ENCODE measurements at regions not wholly inside any gene's neighbourhood (a gene's known extent, or its start where the extent isn't known, plus 50 kb on each side); places are given as distances from the start of the nearest gene placed in this dataset.

DNA sequence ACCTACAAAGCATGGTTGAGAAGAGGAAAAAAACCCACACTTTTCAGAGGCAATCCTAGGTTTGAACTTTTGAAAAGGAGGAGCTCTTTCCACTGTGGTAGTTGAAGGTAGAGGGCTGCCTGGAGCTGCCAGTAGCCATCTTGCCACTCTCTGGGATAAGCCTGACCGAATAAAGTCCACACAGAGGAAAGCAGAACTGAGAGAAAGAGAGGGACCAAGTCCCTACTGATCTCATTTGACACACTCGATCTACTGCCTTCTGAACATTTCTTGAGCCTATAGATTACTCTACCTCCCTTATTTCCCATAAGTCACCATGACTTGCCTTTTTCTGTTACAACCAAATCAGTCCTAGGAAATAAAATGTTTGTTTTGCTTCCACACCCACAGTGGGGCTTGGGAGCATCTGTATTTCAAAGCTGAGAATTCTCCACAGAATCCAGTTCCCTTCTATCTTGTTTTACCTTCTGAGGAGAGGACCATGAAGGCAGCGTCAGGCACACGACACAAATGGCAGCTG, 147.0 kb upstream of the PTPRK start:
- H2AFZ ChIP-seq (ENCODE audit: insufficient read depth, low read depth, low read length, poor library complexity, severe bottlenecking), result no peak overlapping the region
- intact Hi-C loops (cut with micrococcal nuclease), result no loop called here
- H3K9me3 Mint-ChIP-seq, result peaks cover 0 to 2% (median 0%) of the 10 kb centered on the region in 7 donors
- H3K4me2 ChIP-seq (replicated peaks; ENCODE audit: extremely low read depth, low read length, poor library complexity, severe bottlenecking), result no peak overlapping the region
- H3K36me3 Mint-ChIP-seq, result no peaks in the 10 kb centered on the region
- no peaks in the 10 kb centered on the region for H3K79me2 ChIP-seq (ENCODE audit: insufficient read depth, low read length)
- H3K9me3 ChIP-seq (replicated peaks in 1 of 2; ENCODE audit: control insufficient read depth in 1 of 2, insufficient read depth in 1 of 2, low read length in 2 of 2), result no peaks in the 10 kb centered on the region
- WGBS (ENCODE audit: insufficient coverage), result 71% methylated on average over 1 of the region's 4 CpGs
- H3K27ac Mint-ChIP-seq, result no peak overlapping the region
- no peaks in the 10 kb centered on the region for H3K27me3 ChIP-seq (ENCODE audit: control insufficient read depth in 2 of 2, insufficient read depth in 2 of 2, low read length in 2 of 2)
- no peak overlapping the region for H3K4me3 Mint-ChIP-seq
- no peak overlapping the region for H3K4me3 ChIP-seq (replicated peaks in 1 of 3; ENCODE audit: low read depth in 2 of 3, low read length in 3 of 3)
- TF ChIP-seq, protein P1, sequence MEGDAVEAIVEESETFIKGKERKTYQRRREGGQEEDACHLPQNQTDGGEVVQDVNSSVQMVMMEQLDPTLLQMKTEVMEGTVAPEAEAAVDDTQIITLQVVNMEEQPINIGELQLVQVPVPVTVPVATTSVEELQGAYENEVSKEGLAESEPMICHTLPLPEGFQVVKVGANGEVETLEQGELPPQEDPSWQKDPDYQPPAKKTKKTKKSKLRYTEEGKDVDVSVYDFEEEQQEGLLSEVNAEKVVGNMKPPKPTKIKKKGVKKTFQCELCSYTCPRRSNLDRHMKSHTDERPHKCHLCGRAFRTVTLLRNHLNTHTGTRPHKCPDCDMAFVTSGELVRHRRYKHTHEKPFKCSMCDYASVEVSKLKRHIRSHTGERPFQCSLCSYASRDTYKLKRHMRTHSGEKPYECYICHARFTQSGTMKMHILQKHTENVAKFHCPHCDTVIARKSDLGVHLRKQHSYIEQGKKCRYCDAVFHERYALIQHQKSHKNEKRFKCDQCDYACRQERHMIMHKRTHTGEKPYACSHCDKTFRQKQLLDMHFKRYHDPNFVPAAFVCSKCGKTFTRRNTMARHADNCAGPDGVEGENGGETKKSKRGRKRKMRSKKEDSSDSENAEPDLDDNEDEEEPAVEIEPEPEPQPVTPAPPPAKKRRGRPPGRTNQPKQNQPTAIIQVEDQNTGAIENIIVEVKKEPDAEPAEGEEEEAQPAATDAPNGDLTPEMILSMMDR (IDR thresholded peaks at IDR 0.05), result no peak
- no peaks in the 10 kb centered on the region for H3K4me1 ChIP-seq (ENCODE audit: control insufficient read depth in 1 of 2, insufficient read depth in 2 of 2, low read length in 2 of 2)
- no peaks in the 10 kb centered on the region for H3K36me3 ChIP-seq (replicated peaks in 1 of 2; ENCODE audit: control insufficient read depth in 1 of 2, insufficient read depth in 2 of 2, low read length in 2 of 2)
- no peaks in the 10 kb centered on the region for H3K4me1 Mint-ChIP-seq
- DNase-seq, result no peak
- H3K27ac ChIP-seq (ENCODE audit: low read depth in 1 of 2, low read length in 2 of 2), result no peak overlapping the region
- H3K27me3 Mint-ChIP-seq (ENCODE audit: low read depth in 3 of 3), result no peaks in the 10 kb centered on the region
- no peaks in the 10 kb centered on the region for H4K20me1 ChIP-seq (ENCODE audit: insufficient read depth, low read length)
- no peak overlapping the region for H3K9ac ChIP-seq (ENCODE audit: insufficient read depth, low read length, poor library complexity, severe bottlenecking)

DNA sequence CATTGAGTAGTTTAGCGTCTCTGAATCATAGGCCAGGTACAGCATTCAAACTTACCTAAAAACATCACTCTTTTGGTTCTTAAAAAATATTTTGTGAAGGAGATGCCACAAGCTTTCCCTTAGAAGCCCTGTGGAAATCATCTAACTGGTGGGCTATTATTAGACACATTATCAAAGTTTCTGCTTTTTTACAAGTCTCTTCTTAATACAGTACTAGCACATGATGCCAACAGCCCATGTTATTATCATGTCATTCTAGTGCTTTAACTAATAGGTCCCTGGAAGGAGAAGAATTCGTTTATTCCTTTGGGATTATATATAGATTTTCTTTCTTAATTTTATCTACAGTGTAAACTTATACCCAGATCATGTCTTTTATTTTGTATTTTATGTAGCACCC, 146.0 kb upstream of the PTPRK start:
- TF ChIP-seq, protein P1 (IDR thresholded peaks at IDR 0.05), result no peak
- Histone ChIP-seq H2AFZ (ENCODE audit: insufficient read depth, low read depth, low read length, poor library complexity, severe bottlenecking) (no peak overlapping the region), H3K4me2 (replicated peaks; ENCODE audit: extremely low read depth, low read length, poor library complexity, severe bottlenecking) (no peak overlapping the region), H3K9ac (ENCODE audit: insufficient read depth, low read length, poor library complexity, severe bottlenecking) (no peak overlapping the region), H3K27ac (ENCODE audit: low read depth in 1 of 2, low read length in 2 of 2) (no peak overlapping the region), H3K4me1 (ENCODE audit: control insufficient read depth in 1 of 2, insufficient read depth in 2 of 2, low read length in 2 of 2) (no peaks in the 10 kb centered on the region), H3K4me3 (replicated peaks in 1 of 3; ENCODE audit: low read depth in 2 of 3, low read length in 3 of 3) (no peak overlapping the region), H3K36me3 (replicated peaks in 1 of 2; ENCODE audit: control insufficient read depth in 1 of 2, insufficient read depth in 2 of 2, low read length in 2 of 2) (no peaks in the 10 kb centered on the region), H3K79me2 (ENCODE audit: insufficient read depth, low read length) (no peaks in the 10 kb centered on the region), H4K20me1 (ENCODE audit: insufficient read depth, low read length) (no peaks in the 10 kb centered on the region), H3K27me3 (ENCODE audit: control insufficient read depth in 2 of 2, insufficient read depth in 2 of 2, low read length in 2 of 2) (no peaks in the 10 kb centered on the region), H3K9me3 (replicated peaks in 1 of 2; ENCODE audit: control insufficient read depth in 1 of 2, insufficient read depth in 1 of 2, low read length in 2 of 2) (no peaks in the 10 kb centered on the region)
- WGBS (ENCODE audit: insufficient coverage), result no CpG with 5 or more reads among the region's 2 CpGs
- Mint-ChIP-seq H3K36me3 (no peaks in the 10 kb centered on the region), H3K9me3 (peaks cover 0 to 2% (median 0%) of the 10 kb centered on the region in 7 donors), H3K27ac (peak overlapping the region in 1 of 7 donors; percentile 17), H3K4me1 (no peaks in the 10 kb centered on the region), H3K4me3 (no peak overlapping the region), H3K27me3 (ENCODE audit: low read depth in 3 of 3) (no peaks in the 10 kb centered on the region)
- intact Hi-C loops (cut with micrococcal nuclease), result no loop called here
- DNase-seq, result no peak
